KG1 (cell line): ENCODE measurements at regions not wholly inside any gene's neighbourhood (a gene's known extent, or its start where the extent isn't known, plus 50 kb on each side); places are given as distances from the start of the nearest gene placed in this dataset.

Source experiments
- DNase-seq: peaks from one replicate; lab custom pipeline; 2025; lab: John Stamatoyannopoulos, UW

- no peak for DNase-seq
Observed at GRCh38 chr5:10849278-10849677, 88.2 kb upstream of the DAP start.

- DNase-seq: no peak
Observed at GRCh38 chr5:10844016-10844415, 83.0 kb upstream of the DAP start.

- no peak for DNase-seq
Observed at GRCh38 chr5:10842823-10843222, 81.8 kb upstream of the DAP start.

- no peak for DNase-seq
Observed at GRCh38 chr5:10839916-10840599, 79.0 kb upstream of the DAP start.

- no peak for DNase-seq
Observed at GRCh38 chr5:10839118-10839517, 78.1 kb upstream of the DAP start.

- DNase-seq: no peak
Observed at GRCh38 chr5:10838038-10838437, 77.0 kb upstream of the DAP start.

GRCh38 chr5:10836986-10837385 lies 76.0 kb upstream of the DAP start:
- DNase-seq: no peak

- no peak for DNase-seq
Observed at GRCh38 chr5:10834695-10835094, 73.7 kb upstream of the DAP start.

- no peak for DNase-seq
Observed at GRCh38 chr5:10832987-10833386, 72.0 kb upstream of the DAP start.

- no peak for DNase-seq
Observed at GRCh38 chr5:10832421-10832820, 71.4 kb upstream of the DAP start.

- no peak for DNase-seq
Observed at GRCh38 chr5:10831419-10831818, 70.4 kb upstream of the DAP start.

GRCh38 chr5:10828241-10828640 lies 67.2 kb upstream of the DAP start:
- no peak for DNase-seq

- no peak for DNase-seq
Observed at GRCh38 chr5:10827571-10827970, 66.5 kb upstream of the DAP start.

- DNase-seq: no peak
Observed at GRCh38 chr5:10826971-10827370, 65.9 kb upstream of the DAP start.

- no peak for DNase-seq
Observed at GRCh38 chr5:10825897-10826644, 65.0 kb upstream of the DAP start.

- no peak for DNase-seq
Observed at GRCh38 chr5:10812218-10812617, 51.2 kb upstream of the DAP start.
